Astrocyte of the hippocampus (primary cell): ENCODE measurements at regions not wholly inside any gene's neighbourhood (a gene's known extent, or its start where the extent isn't known, plus 50 kb on each side); places are given as distances from the start of the nearest gene placed in this dataset.
A peak's percentile ranks its signal among the peaks of the same experiment; 100 is the strongest.

ENCODE experiments used
- DNase-seq: peaks from one replicate; pipeline ENCODE4 v3.0.0; 2011; ENCODE audit warnings: low read depth, low spot score

DNA sequence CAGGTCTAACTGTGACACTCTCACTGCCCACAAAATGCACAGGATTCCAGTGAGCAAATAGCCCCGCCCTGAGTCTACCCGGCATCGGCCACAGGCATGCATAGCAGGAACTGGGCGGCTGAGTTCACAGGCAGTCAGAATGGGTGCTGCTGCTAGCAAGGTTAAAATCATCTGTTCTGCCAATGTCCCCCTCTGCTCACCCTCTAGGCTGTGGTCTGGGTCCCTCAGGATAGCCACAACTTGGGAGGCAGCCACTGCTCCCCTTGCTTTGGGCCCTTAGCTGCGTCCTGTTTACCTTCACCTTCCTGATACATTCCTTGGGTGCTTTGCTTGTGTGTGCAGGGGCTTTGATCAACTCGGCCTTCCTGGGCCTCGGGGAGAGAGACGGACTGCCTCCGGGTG, 232.9 kb upstream of the RGMA start:
- peak; percentile 96 for DNase-seq

DNA sequence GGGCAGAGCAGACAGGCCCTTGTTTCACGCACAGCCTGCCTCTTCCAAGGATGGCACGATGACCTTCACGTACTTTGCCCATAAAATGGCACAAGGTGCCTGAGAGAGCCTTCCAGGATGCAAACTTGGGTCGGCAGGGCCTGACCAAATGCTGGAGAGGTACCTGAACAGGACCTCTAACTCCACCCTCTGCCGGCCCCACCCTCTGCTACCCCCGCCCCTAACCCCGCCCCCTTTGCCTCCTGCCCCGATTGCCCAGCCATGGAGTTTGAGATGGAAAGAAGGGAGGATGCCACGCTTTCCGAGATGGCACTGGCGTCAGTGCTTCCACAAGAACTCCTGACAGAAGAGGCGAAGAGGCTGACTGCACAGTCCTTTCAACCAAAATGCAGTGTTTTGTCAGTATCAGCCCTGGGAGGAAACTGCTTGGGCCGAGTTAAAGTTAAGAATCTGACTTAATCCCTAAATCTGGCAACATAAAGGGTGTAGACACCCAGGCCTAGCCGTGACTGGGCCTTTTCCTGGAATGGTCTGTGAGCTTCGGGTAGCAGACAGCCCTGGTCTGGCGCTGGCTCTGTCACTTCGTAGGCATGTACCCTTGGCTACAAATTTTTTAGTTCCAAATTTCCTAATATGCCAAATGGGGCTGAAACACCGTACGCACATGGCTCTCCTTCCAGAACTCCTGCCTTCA, 230.3 kb upstream of the RGMA start:
- DNase-seq = peak; percentile 19

DNA sequence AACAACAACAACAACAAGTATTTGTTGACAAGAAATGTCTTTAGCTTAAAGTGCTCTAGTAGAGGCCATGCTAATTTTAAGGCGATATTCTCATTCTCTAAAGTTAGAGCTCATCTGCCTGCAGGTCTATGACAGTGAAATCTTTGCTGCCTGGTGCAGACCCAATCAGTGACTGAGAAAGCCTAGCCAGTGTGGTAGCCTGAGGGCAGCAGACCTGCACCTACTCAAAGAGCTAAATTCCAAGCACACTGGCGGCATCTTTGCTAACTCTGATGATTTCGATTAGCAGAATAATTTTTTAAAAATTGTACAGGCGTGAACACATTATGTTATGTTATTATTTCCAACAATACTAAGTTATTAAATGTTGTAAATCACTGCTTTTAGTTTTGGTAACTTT, 228.8 kb upstream of the RGMA start:
- DNase-seq = no peak

DNA sequence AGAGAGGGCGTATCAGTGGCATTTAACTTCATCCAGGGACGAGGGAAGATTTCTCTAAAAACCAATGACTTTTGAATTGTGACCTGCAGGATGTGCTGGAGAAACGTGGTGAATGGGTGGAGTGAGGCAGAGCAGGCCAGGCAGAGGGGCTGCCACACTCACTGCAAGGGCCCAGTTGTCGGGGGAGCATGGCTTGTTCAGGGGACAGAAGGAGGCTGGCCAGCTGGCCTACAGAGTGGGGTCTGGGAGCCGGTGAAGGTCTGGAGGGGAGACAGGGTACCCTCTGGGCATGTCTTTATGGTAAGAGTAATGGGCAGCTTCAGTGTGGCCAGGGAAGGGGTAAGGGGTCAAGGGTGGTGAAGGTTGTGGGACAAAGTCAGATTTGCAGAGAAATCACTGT, 225.2 kb upstream of the RGMA start:
- no peak for DNase-seq

DNA sequence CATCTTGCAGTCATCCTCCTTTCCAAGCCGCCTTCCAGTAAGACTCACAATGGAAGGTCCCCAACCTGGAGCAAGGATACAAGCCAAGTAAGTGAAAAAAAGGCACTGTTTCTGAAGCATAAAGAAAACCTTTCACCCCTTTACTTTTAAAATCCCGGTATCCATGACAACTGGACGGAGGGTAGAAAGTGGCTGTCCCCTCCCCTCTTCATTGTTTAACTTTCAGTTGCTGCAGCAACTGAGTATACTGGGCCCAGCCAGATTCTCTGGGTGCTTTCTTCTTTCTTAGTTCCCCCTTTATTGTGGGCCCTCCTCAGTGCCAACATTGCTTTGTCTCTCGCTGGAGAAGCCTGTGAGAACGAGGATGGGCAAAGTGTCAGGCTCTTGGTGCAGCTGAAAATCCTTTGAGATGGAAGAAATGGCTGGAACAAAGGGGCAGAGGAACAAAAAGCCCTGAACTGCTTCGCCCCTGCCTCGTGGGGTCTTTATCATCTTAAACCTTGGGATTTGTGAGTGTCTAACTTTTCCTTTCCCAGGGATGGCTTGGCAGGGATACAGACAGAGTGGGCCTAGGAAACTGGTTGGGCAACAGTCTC, 224.0 kb upstream of the RGMA start:
- DNase-seq = peak; percentile 37

DNA sequence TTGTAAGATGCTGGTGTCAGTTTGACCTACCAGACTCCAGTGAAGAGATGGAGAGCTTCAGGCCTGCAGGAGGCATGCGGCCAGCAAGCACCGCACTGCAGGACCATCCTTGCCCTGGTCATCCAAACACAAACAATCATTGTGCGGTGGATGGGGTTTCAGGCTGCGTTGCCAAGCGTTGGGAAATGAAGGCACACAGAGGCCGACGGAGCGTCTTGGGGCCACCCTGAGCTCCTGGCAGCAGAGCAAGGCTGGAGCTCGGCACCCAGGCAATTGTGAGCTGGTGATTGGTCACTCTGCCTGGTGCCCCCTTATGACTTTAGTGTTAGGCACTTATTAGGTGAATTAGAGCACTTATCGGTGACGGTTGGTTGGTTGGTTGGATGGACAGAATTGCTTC, 222.6 kb upstream of the RGMA start:
- no peak for DNase-seq

DNA sequence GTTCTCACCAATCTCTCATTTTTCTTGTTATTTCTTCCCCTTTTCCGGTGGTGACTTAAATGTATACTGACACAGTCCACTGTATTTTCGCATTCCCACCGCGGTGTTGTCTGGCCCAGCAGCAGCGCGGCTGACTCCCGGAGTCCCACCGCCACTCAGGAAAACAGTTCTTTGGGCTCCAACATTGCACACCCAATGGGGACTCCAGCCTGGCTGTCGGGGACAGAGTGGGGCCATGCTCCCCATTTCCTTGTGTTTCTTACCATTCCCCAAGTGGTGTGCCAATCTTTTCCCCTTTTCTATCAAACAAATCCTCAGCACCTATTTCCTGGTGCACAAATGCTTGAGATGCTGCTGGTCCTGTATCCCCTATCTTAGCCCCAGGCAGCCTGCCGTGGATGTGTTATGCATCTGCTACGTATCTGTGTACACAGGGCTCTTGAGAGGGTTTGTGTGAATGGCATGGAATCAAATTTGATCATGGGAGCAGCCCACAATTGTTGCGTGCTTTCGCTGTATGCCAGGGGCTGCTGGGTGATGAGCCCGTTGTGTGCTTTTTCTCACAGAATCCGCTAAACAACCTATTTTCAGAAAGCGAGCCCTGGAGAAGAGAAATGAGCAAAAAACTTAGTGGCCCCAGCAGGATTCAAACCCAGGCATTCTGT, 219.1 kb upstream of the RGMA start:
- DNase-seq = no peak

DNA sequence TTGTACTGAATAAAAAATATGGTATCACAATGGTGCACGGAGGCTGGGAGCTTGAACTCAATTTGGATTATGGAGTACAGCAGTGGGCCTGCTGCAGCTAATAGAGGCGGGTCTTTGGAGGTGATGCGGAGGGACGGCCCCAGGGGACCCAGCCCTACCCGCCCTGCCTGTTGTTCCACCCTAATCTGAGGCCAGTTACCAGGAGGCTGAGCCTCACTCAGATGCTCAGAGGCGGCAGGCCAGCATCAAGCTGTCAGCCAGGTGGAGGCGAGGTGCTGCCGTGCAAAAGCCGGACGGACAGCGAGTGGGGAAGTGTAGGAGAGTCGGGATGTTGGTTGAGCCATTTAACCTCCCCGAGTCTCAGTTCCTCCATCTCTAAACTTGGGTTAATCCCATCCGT, 218.5 kb upstream of the RGMA start:
- DNase-seq = no peak

DNA sequence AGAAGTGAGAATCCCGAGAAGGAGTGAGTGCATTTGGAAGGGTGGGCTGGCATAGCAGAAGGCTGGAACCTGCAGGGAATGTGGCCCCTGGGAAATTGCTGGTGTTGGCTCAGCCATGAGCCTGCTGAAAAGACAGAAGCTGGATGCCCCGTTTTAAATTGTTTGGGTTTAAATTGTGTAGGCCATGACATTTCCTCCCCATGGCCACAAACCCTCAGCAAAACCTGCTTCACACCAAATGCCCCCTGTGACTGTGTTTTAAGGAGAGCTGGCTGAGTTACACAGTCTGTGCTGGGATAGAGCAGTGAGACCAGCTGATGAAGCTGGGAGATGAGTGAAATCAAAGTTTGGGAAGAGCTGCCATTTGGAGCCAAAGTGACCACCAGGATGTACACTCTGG, 216.3 kb upstream of the RGMA start:
- no peak for DNase-seq

DNA sequence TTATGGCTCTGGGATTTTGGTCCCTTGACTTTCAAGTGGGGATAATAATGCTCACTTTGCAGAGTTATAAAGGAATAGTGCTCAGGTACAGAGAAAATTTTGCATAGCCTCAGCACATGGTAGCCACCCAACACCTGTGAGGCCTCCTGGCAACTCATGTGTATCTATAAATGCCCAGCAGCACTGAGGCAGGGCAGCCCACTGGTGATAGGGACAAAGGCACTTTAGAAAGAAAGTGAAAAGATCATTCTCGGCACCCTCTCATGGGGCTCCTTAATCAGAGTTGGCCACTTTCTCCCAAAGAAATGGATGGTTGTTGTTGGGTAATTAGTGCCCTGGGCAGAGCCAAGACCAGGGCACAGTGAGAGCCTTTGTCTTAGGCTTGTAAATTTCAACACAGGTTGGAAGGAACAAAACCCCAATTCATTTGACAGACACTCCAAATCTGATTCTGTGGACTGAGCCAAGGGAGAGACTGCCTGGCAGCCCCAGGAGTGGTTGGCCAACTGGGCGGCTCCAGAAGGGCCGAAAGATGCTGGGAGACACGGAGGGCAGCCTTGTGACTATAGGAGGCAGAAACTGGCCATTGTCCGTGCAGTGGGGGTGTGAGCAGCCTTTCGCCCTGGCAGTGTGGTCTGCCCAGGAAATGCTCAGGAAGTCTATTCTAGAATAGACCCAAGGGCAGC, 213.2 kb upstream of the RGMA start:
- no peak for DNase-seq

DNA sequence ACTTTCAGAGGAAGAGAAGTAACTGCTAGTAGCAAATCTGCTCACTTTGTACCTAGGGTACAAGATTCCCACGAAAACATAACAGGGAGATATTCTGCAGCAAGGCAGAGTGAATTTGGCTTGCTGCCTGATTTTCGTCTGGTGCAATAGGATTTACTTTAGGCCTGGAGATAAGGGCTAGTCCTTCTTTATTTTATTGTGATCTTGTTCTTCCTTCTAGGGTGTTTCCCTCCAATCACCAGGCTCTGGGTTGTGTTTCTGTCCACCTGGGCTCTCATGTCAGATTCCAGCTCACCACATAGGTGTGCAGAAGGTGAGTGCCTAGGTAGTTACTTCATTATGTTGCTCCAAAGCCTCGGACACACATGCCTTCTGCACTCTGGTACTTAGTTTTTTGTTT, 211.8 kb upstream of the RGMA start:
- no peak for DNase-seq

DNA sequence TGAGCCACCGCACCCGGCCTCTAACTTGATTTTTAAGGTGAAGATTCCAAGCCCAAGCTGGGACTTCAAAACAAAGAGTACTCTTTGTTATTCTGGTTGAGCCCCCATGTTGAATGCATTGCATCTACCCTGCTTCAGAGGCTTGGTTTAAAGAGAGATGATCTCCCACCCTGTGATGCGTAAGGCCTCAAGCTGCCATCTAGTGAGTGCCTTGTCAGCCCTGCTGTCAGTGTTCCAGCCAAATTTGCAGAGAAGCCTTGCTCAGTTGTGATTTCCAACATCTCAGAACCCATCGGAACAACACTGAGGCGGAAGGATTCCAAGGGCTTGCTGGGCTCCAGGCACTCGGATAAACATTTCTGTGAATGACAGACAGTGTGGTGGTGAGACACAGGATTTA, 210.7 kb upstream of the RGMA start:
- DNase-seq = no peak

DNA sequence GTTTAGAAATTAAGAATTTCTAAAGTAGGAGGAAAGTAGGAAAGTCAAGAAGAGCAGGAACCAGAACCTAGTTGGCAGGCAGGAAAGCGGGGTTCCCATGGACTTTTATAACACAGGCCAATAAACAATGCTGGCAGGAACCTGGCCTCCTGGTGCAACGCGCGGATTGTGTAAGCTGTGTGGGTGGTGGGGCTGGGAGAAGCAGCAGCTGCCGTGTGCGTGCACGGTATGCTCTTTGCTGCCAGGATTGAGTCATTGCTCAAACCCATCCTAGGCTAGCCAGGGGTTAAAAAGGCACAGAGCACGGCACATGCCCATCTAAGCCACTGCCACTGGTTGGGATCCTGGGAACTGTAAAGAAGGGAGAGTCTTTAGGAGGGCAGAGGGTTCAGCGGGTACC, 209.9 kb upstream of the RGMA start:
- no peak for DNase-seq

DNA sequence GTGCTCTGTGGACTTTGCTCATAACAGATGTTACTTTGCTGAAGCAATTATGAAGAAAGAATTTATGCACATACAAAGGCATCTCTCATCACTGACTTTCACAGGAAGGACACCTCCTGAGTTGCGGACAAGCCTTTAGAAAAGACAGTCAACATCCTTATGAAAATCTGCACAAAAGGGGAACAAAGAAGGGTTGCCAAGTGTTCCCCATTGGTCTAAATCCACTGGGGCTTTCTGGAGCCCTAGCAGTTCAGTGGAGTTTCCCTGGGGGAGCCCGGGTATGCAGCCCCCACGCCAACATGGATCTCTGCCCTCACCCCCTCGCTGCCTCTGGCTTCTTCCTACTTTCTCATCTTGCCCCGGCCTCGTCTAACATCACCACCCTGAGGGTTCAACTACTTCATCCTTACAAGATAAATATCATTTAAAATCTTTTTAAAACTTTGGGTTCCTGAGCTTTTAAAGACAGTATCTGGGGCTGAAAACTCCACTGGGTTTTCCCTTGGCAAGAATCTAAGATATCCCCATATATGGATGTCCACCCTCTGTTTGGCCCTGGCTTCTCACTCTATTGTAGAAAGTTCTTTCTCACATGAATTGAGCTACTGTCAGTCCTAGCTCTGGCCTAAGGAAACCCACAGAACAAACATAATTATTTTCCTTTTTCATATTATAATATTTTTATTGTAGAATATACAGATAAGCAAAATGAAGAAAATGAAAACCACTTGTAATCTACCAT, 207.9 kb upstream of the RGMA start:
- no peak for DNase-seq

DNA sequence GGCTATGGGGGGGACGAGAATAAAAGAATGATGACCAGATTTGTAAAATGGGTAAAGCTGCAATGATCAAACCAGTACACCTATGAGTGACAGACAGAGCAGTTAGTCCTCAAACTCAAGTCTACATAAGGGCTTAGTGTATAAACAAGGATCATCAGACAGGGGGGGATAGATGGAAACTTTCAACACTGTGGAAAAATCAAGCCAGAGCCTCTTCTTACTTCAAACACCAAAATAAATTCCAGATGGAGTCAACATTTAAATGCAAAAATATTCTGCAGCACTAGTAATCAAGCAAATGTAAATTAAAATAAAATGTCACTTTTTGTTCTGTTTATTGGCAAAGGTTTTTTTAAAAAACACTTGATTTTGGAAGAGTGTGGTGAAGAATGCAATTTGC, 205.9 kb upstream of the RGMA start:
- no peak for DNase-seq

DNA sequence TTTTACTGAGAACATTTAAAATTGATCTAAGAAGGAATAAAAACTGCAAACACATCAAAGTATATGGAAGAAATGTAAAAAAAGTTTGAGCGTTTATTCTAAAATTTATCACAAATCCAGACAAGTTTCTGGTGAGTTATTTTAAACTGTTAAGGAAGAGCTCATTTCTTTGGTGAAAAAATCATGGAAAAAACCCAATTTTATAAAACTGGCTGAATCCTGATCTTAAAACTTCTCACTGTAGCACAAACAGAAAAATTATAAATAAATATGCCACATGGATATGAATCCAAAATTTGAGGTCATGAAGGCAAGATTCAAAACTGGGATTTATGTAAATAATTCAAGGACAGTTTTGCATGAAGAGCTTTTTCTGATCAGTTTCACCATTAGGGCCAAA, 205.1 kb upstream of the RGMA start:
- no peak for DNase-seq

DNA sequence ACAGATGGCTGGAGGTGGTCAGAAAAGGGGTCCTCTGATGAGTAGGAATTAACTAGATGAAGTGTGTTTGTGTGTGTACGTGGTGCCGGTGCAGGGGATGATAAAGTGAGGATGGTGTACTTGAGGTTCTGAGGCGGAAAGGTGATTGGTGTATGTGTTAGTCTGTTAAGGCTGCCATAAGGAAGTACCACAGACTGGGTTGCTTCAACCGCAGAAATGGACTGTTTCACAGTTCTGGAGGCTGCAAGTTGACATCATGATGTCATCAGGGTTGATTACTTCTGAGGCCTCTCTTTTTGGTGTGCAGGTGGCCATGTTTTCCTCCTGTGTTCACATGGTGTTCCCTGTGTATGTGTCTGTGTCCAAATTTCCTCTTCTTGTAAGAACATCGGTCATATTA, 202.4 kb upstream of the RGMA start:
- DNase-seq = no peak

DNA sequence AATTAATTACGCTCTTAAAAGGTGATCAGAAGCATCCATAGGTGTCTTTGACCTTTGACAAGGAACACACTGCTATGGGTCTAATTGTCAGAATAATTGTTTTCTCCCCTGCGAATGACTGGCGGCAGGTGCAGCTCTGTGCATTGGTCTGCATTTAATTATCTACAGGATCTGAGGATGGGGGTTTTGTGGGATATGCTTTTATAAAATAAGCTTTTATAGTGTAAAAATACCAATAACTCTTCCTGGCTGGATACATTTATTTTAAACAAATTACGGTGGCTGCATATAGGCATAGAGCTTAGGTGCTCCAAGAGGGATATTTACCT, 201.6 kb upstream of the RGMA start:
- DNase-seq = no peak

DNA sequence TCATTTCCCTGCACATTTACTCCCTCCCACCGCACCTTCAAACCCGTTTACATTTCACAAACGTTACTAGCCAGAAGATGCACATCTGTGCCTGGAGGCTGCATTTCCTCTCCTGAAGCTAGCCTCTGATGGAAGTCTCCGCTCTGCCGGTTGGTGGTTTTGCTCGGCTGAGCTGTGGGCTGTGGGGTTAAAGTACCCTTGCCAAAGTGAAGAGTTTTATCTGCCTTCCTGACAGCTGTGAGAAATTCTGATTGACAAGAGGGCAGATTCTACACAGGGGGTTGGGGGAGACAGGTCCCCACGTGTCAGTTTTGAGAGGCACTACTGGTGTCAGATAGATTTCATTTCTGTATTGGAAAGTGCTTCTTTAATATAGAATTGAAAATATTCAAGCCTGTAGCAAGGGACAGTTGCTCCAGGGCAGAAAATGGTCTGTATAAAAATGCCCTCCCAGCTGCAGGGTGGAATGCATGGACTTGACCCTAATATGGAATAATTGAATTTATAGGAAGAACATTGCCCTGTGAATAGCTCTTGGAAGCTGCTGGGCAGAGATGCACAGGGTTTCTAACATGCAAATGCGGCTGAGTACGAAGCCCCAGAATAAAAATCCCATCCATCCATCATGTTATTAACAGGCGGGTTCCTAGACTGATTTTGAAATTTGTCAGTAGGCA, 201.1 kb upstream of the RGMA start:
- no peak for DNase-seq

DNA sequence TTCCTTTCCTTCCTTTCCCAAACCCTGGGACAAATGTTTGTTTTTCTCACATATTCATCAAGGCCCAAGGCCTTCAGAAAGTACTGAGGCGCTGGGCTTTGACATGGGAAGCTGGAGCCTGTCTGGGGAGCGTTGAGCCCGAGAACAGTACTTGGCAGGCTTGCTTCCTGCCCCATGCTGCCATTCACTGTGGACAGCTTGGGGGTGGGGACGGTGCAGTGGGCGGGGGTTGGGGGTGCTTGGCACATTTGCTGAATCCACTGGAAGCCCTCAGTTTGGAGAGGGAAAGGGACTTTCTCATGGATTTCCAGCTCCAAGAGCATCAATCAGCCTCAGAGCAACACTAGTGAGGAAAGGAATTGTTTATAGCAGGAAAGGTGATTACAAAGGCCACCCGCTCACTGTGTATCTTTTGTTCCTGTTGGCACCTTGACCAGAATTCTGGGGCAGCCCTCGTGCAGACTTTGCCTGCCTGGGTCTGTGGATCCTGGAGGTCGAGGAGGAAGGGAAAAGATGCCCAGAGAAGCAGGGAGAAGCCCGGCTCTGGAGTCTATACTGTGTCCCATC, 199.8 kb upstream of the RGMA start:
- no peak for DNase-seq

DNA sequence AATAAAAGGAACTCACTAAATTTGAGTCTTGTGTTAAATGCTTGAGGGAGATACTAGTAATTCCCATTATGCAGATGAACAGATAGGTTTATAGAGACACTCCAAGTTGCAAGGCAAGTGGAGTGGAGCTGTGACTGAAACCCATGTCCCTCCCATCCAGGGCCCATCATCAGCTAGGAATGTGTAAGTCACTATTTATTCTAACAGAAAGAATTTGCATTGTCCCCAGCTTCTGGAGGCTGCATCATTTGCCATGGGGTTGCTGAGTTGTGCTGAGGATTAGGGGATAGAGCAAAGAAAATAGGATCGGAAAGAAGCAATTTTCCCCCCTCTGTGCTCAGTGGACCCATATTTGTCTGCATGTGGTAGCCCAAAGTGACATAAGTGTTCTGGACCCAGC, 197.4 kb upstream of the RGMA start:
- DNase-seq = peak; percentile 23
